ENCODE measurements at regions not wholly inside any gene's neighbourhood (a gene's known extent, or its start where the extent isn't known, plus 50 kb on each side); places are given as distances from the start of the nearest gene placed in this dataset.

- no peak for DNase-seq
These were observed 1144.3 kb downstream of the RAPGEF2 start for GRCh38 chr4:160247091-160247656.

- no peak for DNase-seq
These were observed 1148.8 kb downstream of the RAPGEF2 start for GRCh38 chr4:160251522-160252170.

GRCh38 chr4:160257318-160257717 is 1154.4 kb downstream of the RAPGEF2 start:
- no peak for DNase-seq

- DNase-seq, result no peak
These were observed 1162.1 kb downstream of the RAPGEF2 start for GRCh38 chr4:160265014-160265413.

- DNase-seq, result no peak
These were observed 1163.0 kb downstream of the RAPGEF2 start for GRCh38 chr4:160265836-160266235.

- DNase-seq, result no peak
These were observed 1174.0 kb downstream of the RAPGEF2 start for GRCh38 chr4:160276785-160277325.

GRCh38 chr4:160283081-160283480 is 1180.2 kb downstream of the RAPGEF2 start:
- DNase-seq, result no peak

GRCh38 chr4:160284516-160284915 is 1181.6 kb downstream of the RAPGEF2 start:
- DNase-seq, result no peak

- no peak for DNase-seq
These were observed 1183.2 kb downstream of the RAPGEF2 start for GRCh38 chr4:160286051-160286450.

- no peak for DNase-seq
These were observed 1193.6 kb downstream of the RAPGEF2 start for GRCh38 chr4:160296476-160296875.

- DNase-seq, result no peak
These were observed 1196.3 kb downstream of the RAPGEF2 start for GRCh38 chr4:160299177-160299576.

GRCh38 chr4:160299608-160300007 is 1196.7 kb downstream of the RAPGEF2 start:
- DNase-seq, result no peak

GRCh38 chr4:160316036-160316435 is 1213.2 kb downstream of the RAPGEF2 start:
- DNase-seq, result no peak

- no peak for DNase-seq
These were observed 1215.8 kb downstream of the RAPGEF2 start for GRCh38 chr4:160318567-160319220.

- no peak for DNase-seq
These were observed 1216.5 kb downstream of the RAPGEF2 start for GRCh38 chr4:160319221-160319867.

- DNase-seq, result no peak
These were observed 1217.0 kb downstream of the RAPGEF2 start for GRCh38 chr4:160319868-160320260.

GRCh38 chr4:160326110-160326509 is 1223.2 kb downstream of the RAPGEF2 start:
- no peak for DNase-seq

- DNase-seq, result no peak
These were observed 1244.3 kb downstream of the RAPGEF2 start for GRCh38 chr4:160347197-160347596.

- no peak for DNase-seq
These were observed 1248.1 kb downstream of the RAPGEF2 start for GRCh38 chr4:160350944-160351343.

GRCh38 chr4:160352637-160353036 is 1249.8 kb downstream of the RAPGEF2 start:
- no peak for DNase-seq

GRCh38 chr4:160353548-160353947 is 1250.7 kb downstream of the RAPGEF2 start:
- no peak for DNase-seq

- DNase-seq, result no peak
These were observed 1259.6 kb downstream of the RAPGEF2 start for GRCh38 chr4:160362478-160362877.

GRCh38 chr4:160364217-160364616 is 1261.3 kb downstream of the RAPGEF2 start:
- no peak for DNase-seq

Measured in T-helper 2 cell (primary cell).